HG02610 (cell line): ENCODE measurements at regions not wholly inside any gene's neighbourhood (a gene's known extent, or its start where the extent isn't known, plus 50 kb on each side); places are given as distances from the start of the nearest gene placed in this dataset.
"Not testable (repeated sequence)": the region's sequence is repeated elsewhere in the genome, so short reads cannot be mapped to it uniquely, and the experiment has no call there.

Experiments used
- ATAC-seq: cut with Tn5 transposase; IDR thresholded peaks from one replicate; pipeline ENCODE4 v1.9.1; 2021; ENCODE audit warnings: mild to moderate bottlenecking, moderate library complexity; ENCODE audit not compliant: unreplicated experiment

- ATAC-seq = no peak
Observed at GRCh38 chr4:83213640-83214039, 71.0 kb downstream of the COQ2 start.

GRCh38 chr4:83212041-83212851 lies 72.4 kb downstream of the COQ2 start:
- ATAC-seq = peak; percentile 76

- no peak for ATAC-seq
Observed at GRCh38 chr4:83209419-83209818, 75.2 kb downstream of the COQ2 start.

GRCh38 chr4:83208371-83209365 lies 75.9 kb downstream of the COQ2 start:
- ATAC-seq = no peak

GRCh38 chr4:83207497-83208101 lies 77.0 kb downstream of the COQ2 start:
- ATAC-seq = no peak

- no peak for ATAC-seq
Observed at GRCh38 chr4:83205760-83206159, 78.8 kb downstream of the COQ2 start.

GRCh38 chr4:83204731-83205130 lies 79.9 kb downstream of the COQ2 start:
- ATAC-seq = no peak

- no peak for ATAC-seq
Observed at GRCh38 chr4:83201761-83202160, 82.8 kb downstream of the COQ2 start.

- ATAC-seq = no peak
Observed at GRCh38 chr4:83197555-83198235, 83.2 kb upstream of the PLAC8 start.

- ATAC-seq = no peak
Observed at GRCh38 chr4:83196921-83197320, 82.4 kb upstream of the PLAC8 start.

GRCh38 chr4:83195269-83195668 lies 80.7 kb upstream of the PLAC8 start:
- no peak for ATAC-seq

GRCh38 chr4:83194588-83194987 lies 80.1 kb upstream of the PLAC8 start:
- not testable (repeated sequence) for ATAC-seq

GRCh38 chr4:83192634-83193033 lies 78.1 kb upstream of the PLAC8 start:
- ATAC-seq = no peak

GRCh38 chr4:83191026-83191425 lies 76.5 kb upstream of the PLAC8 start:
- ATAC-seq = no peak

GRCh38 chr4:83189631-83190136 lies 75.2 kb upstream of the PLAC8 start:
- no peak for ATAC-seq

GRCh38 chr4:83180431-83180968 lies 66.0 kb upstream of the PLAC8 start:
- ATAC-seq = peak; percentile 70

- ATAC-seq = no peak
Observed at GRCh38 chr4:83179205-83179604, 64.7 kb upstream of the PLAC8 start.

GRCh38 chr4:83178029-83178428 lies 63.5 kb upstream of the PLAC8 start:
- peak; percentile 35 for ATAC-seq

- ATAC-seq = no peak
Observed at GRCh38 chr4:83177182-83177581, 62.7 kb upstream of the PLAC8 start.

GRCh38 chr4:83174844-83175414 lies 60.4 kb upstream of the PLAC8 start:
- ATAC-seq = peak; percentile 61
